Breast epithelium (tissue), 4 donors: ENCODE measurements at regions not wholly inside any gene's neighbourhood (a gene's known extent, or its start where the extent isn't known, plus 50 kb on each side); places are given as distances from the start of the nearest gene placed in this dataset.
"Not testable (repeated sequence)": the region's sequence is repeated elsewhere in the genome, so short reads cannot be mapped to it uniquely, and the experiment has no call there.

ENCODE experiments used
- DNase-seq, 2 donors: peaks; one replicate each; pipeline ENCODE4 v3.0.0-alpha.2; 2019; ENCODE audit warnings: low spot score in 2 of 2
- H3K27ac ChIP-seq, 2 donors: fragments of 200-600 bp; sonication (generic) in 1 of 2; one replicate each; pipeline ENCODE4 v1.5.1; 2016 to 2019; ENCODE audit warnings: mild to moderate bottlenecking in 1 of 2
- H3K27me3 ChIP-seq, 2 donors: fragments of 200-600 bp; sonication (generic) in 1 of 2; one replicate each; pipeline versions ENCODE4 v1.5.1 to v1.6.0; 2017 to 2019; ENCODE audit warnings: control low read depth in 1 of 2, mild to moderate bottlenecking in 1 of 2
- H3K36me3 ChIP-seq: fragments of 200-600 bp; one replicate; pipeline ENCODE4 v1.5.1; 2019
- H3K4me1 ChIP-seq, 2 donors: fragments of 200-600 bp; sonication (generic); one replicate each; pipeline ENCODE4 v1.5.1; 2016 to 2019; ENCODE audit warnings: control low read depth in 1 of 2
- H3K4me3 ChIP-seq, 3 donors: fragments of 200-600 bp; sonication (generic); 1 replicate in 2 of 3; 2 replicates in 1 of 3; pipeline ENCODE4 v1.5.1; 2016 to 2019; ENCODE audit warnings: mild to moderate bottlenecking in 3 of 3, moderate library complexity in 2 of 3
- H3K9me3 ChIP-seq, 2 donors: fragments of 200-600 bp; sonication (generic) in 1 of 2; one replicate each; pipeline ENCODE4 v1.5.1; 2016 to 2019; ENCODE audit warnings: control low read depth in 1 of 2
- CTCF ChIP-seq, 3 donors: fragments of 450-650 bp; IDR thresholded peaks; one replicate each; pipeline ENCODE4 v1.5.1; 2016 to 2017; ENCODE audit warnings: antibody characterized with exemption in 3 of 3, mild to moderate bottlenecking in 3 of 3, moderate library complexity in 3 of 3
- POLR2A ChIP-seq: fragments of 450-650 bp; IDR thresholded peaks from one replicate; pipeline ENCODE4 v1.6.1; 2016; ENCODE audit warnings: antibody characterized with exemption, mild to moderate bottlenecking, moderate library complexity
- POLR2AphosphoS5 ChIP-seq, 3 donors: sonication (generic); formaldehyde crosslinking; IDR thresholded peaks; one replicate each; pipeline ENCODE4 v1.6.1; 2017; ENCODE audit warnings: antibody characterized with exemption in 3 of 3
- intact Hi-C: fragments of 100-400 bp; cut with DNase I; formaldehyde crosslinking; loops from one replicate; pipeline ENCODE4 v1.15.1; 2023; ENCODE audit warnings: low total_unique reads

GRCh38 chr7:81484261-81484660, 285.6 kb downstream of the HGF start:
- H3K4me3 ChIP-seq, result no peak overlapping the region
- intact Hi-C loops, result no loop called here
- no peaks in the 10 kb centered on the region for H3K4me1 ChIP-seq
- H3K27ac ChIP-seq, result peak overlapping the region in 1 of 2 donors; percentile 23
- no peaks in the 10 kb centered on the region for H3K27me3 ChIP-seq
- no peak for TF ChIP-seq POLR2A
- no peak for TF ChIP-seq CTCF (IDR thresholded peaks at IDR 0.05)
- TF ChIP-seq POLR2AphosphoS5 (IDR thresholded peaks at IDR 0.05), result no peak
- no peaks in the 10 kb centered on the region for H3K9me3 ChIP-seq
- no peak for DNase-seq
- no peaks in the 10 kb centered on the region for H3K36me3 ChIP-seq

DNA sequence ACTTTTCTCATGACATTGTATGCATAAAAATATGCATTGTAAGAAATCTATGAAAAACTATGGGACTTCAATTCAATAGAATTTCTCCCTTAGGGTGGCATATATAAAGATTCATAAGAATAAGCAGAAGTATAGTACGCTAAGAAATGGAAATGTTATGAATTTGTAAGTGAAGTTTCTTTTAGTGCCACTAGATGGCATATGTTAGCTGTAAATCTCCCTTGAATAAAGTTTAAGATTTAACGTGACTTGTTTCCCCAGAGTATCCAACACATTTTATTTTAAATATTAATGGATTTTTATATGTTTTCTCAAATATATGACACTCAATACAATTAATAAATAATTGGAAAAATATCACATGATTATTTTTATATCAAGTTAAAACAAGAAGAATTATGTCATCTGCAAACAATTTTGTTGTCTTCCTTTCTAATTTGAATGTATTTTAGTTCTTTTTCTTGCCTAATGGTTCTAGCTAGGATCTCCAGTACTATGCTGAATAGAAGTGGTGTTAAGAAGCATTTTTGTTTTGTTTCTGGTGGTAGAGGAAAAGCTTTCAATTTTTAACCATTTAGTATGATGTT, 287.2 kb downstream of the HGF start:
- Histone ChIP-seq H3K4me3 (no peak overlapping the region), H3K9me3 (no peaks in the 10 kb centered on the region), H3K36me3 (no peaks in the 10 kb centered on the region), H3K4me1 (no peaks in the 10 kb centered on the region), H3K27me3 (no peaks in the 10 kb centered on the region), H3K27ac (no peak overlapping the region)
- DNase-seq, result no peak
- intact Hi-C loops, result no loop called here
- no peak for TF ChIP-seq POLR2AphosphoS5 (IDR thresholded peaks at IDR 0.05)
- TF ChIP-seq CTCF (IDR thresholded peaks at IDR 0.05), result peak; percentile 28 to 63 (median 61)
- TF ChIP-seq POLR2A, result no peak

- intact Hi-C loops, result no loop called here
- DNase-seq, result peak in 1 of 2 donors; percentile 52
- Histone ChIP-seq H3K27me3 (no peaks in the 10 kb centered on the region), H3K9me3 (no peaks in the 10 kb centered on the region), H3K27ac (no peak overlapping the region), H3K4me1 (no peaks in the 10 kb centered on the region), H3K36me3 (no peaks in the 10 kb centered on the region), H3K4me3 (no peak overlapping the region)
- TF ChIP-seq POLR2AphosphoS5 (IDR thresholded peaks at IDR 0.05) (no peak), POLR2A (no peak), CTCF (IDR thresholded peaks at IDR 0.05) (no peak)
These were observed 291.2 kb downstream of the HGF start for GRCh38 chr7:81478664-81479063.

DNA sequence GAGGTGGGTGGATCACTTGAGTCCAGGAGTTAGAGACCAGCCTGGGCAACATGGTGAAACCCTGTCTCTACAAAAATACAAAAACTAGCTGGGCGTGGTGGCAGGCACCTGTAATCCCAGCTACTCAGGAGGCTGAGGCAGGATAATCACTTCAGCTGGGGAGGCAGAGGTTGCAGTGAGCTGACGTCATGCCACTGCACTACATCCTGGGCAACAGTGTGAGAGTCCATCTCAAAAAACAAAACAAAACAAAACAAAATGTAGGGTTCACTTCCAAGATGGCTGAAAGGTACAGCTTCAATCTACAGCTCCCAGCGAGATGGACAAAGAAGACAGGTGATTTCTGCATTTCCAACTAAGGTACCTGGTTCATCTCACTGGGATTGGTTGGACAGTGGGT, 291.6 kb downstream of the HGF start:
- H3K27me3 ChIP-seq, DNase-seq, H3K4me3 ChIP-seq, H3K36me3 ChIP-seq, H3K4me1 ChIP-seq, H3K9me3 ChIP-seq, intact Hi-C loops, H3K27ac ChIP-seq: not testable (repeated sequence)

GRCh38 chr7:81473236-81473635, 296.6 kb downstream of the HGF start:
- no peak for DNase-seq
- no peak overlapping the region for H3K27ac ChIP-seq
- H3K9me3 ChIP-seq, result no peaks in the 10 kb centered on the region
- TF ChIP-seq CTCF (IDR thresholded peaks at IDR 0.05) (no peak), POLR2AphosphoS5 (IDR thresholded peaks at IDR 0.05) (no peak), POLR2A (no peak)
- no peak overlapping the region for H3K4me3 ChIP-seq
- no peaks in the 10 kb centered on the region for H3K27me3 ChIP-seq
- intact Hi-C loops, result loop anchor here (5.0 kb wide), 1 partner anchor 776 kb away; no protein-coding TSS in a partner anchor
- no peaks in the 10 kb centered on the region for H3K36me3 ChIP-seq
- no peaks in the 10 kb centered on the region for H3K4me1 ChIP-seq
